ENCODE measurements at regions not wholly inside any gene's neighbourhood (a gene's known extent, or its start where the extent isn't known, plus 50 kb on each side); places are given as distances from the start of the nearest gene placed in this dataset.

- Histone ChIP-seq H3K27ac (no peak overlapping the region), H3K4me3 (no peak overlapping the region)
- no peak for DNase-seq (ENCODE audit: low spot score)
- no peak for TF ChIP-seq CTCF (IDR thresholded peaks at IDR 0.05)
These were observed 385.5 kb upstream of the TSHZ2 start for GRCh38 chr20:52586660-52587059.

GRCh38 chr20:52585333-52585732, 386.8 kb upstream of the TSHZ2 start:
- no peak for DNase-seq (ENCODE audit: low spot score)
- H3K4me3 ChIP-seq: no peak overlapping the region
- H3K27ac ChIP-seq: no peak overlapping the region
- no peak for TF ChIP-seq CTCF (IDR thresholded peaks at IDR 0.05)

- Histone ChIP-seq H3K4me3 (no peak overlapping the region), H3K27ac (no peak overlapping the region)
- DNase-seq (ENCODE audit: low spot score): no peak
- no peak for TF ChIP-seq CTCF (IDR thresholded peaks at IDR 0.05)
These were observed 387.0 kb upstream of the ZFP64 start for GRCh38 chr20:52578559-52578958.

GRCh38 chr20:52577696-52578095, 386.1 kb upstream of the ZFP64 start:
- H3K4me3 ChIP-seq: no peak overlapping the region
- no peak overlapping the region for H3K27ac ChIP-seq
- DNase-seq (ENCODE audit: low spot score): no peak
- TF ChIP-seq CTCF (IDR thresholded peaks at IDR 0.05): no peak

GRCh38 chr20:52572687-52573086, 381.1 kb upstream of the ZFP64 start:
- H3K4me3 ChIP-seq: no peak overlapping the region
- no peak for DNase-seq (ENCODE audit: low spot score)
- no peak for TF ChIP-seq CTCF (IDR thresholded peaks at IDR 0.05)
- no peak overlapping the region for H3K27ac ChIP-seq

GRCh38 chr20:52569201-52569600, 377.6 kb upstream of the ZFP64 start:
- H3K27ac ChIP-seq: no peak overlapping the region
- TF ChIP-seq CTCF (IDR thresholded peaks at IDR 0.05): no peak
- H3K4me3 ChIP-seq: no peak overlapping the region
- DNase-seq (ENCODE audit: low spot score): no peak

GRCh38 chr20:52565614-52566013, 374.0 kb upstream of the ZFP64 start:
- DNase-seq (ENCODE audit: low spot score): no peak
- TF ChIP-seq CTCF (IDR thresholded peaks at IDR 0.05): no peak

More at GRCh38 chr20:52565614-52566013, 374.0 kb upstream of the ZFP64 start:
- Histone ChIP-seq H3K27ac (no peak overlapping the region), H3K4me3 (no peak overlapping the region)

All from coronary artery (tissue), 2 donors.